HepG2 (cell line): ENCODE measurements at regions not wholly inside any gene's neighbourhood (a gene's known extent, or its start where the extent isn't known, plus 50 kb on each side); places are given as distances from the start of the nearest gene placed in this dataset.

Source experiments
- ATF1 ChIP-seq: IDR thresholded peaks from 2 replicates; pipeline ENCODE4 v1.6.1; 2016; ENCODE audit warnings: mild to moderate bottlenecking, control low read depth
- BCLAF1 ChIP-seq: fragments of 450-650 bp; IDR thresholded peaks from 2 replicates; pipeline ENCODE4 v1.6.1; 2017; ENCODE audit warnings: mild to moderate bottlenecking
- HBP1 ChIP-seq: IDR thresholded peaks from 2 replicates; pipeline ENCODE4 v1.6.1; 2016; ENCODE audit warnings: low read depth, control low read depth
- IRF2 ChIP-seq: IDR thresholded peaks from 2 replicates; pipeline ENCODE4 v1.6.1; 2018; ENCODE audit warnings: missing genetic modification reagents, missing compliant biosample characterization
- JARID2 ChIP-seq: sonication (generic); formaldehyde crosslinking; IDR thresholded peaks from 2 replicates; pipeline ENCODE4 v1.8.1; 2023; ENCODE audit warnings: missing genetic modification reagents, inconsistent platforms; ENCODE audit not compliant: insufficient replicate concordance
- MXD4 ChIP-seq: IDR thresholded peaks from 2 replicates; pipeline ENCODE4 v1.6.1; 2016; ENCODE audit warnings: mild to moderate bottlenecking, missing biosample characterization, missing genetic modification reagents
- UBTF ChIP-seq: sonication (generic); formaldehyde crosslinking; IDR thresholded peaks from 2 replicates; pipeline ENCODE4 v1.4.0; 2020; ENCODE audit warnings: mild to moderate bottlenecking, missing genetic modification reagents
- ZBTB39 ChIP-seq: sonication (generic); formaldehyde crosslinking; IDR thresholded peaks from 2 replicates; pipeline ENCODE4 v1.5.0; 2020; ENCODE audit warnings: missing genetic modification reagents
- ZNF263 ChIP-seq: sonication (generic); formaldehyde crosslinking; IDR thresholded peaks from 2 replicates; pipeline ENCODE4 v1.4.0; 2020; ENCODE audit warnings: missing genetic modification reagents
- ZNF432 ChIP-seq: sonication (generic); formaldehyde crosslinking; IDR thresholded peaks from 2 replicates; pipeline ENCODE4 v1.5.0; 2020; ENCODE audit warnings: missing genetic modification reagents, mild to moderate bottlenecking, borderline replicate concordance
- ZNF501 ChIP-seq: sonication (generic); formaldehyde crosslinking; IDR thresholded peaks from 2 replicates; pipeline ENCODE4 v1.5.1; 2020; ENCODE audit warnings: mild to moderate bottlenecking, moderate library complexity, missing genetic modification reagents
- ZNF564 ChIP-seq: sonication (generic); formaldehyde crosslinking; IDR thresholded peaks from 2 replicates; pipeline ENCODE4 v1.8.1; 2023; ENCODE audit warnings: mild to moderate bottlenecking, missing genetic modification reagents
- TF ChIP-seq, protein P1 (sequence below): sonication (generic); formaldehyde crosslinking; IDR thresholded peaks from 2 replicates; pipeline ENCODE4 v1.4.0; 2020; ENCODE audit warnings: missing genetic modification reagents

DNA sequence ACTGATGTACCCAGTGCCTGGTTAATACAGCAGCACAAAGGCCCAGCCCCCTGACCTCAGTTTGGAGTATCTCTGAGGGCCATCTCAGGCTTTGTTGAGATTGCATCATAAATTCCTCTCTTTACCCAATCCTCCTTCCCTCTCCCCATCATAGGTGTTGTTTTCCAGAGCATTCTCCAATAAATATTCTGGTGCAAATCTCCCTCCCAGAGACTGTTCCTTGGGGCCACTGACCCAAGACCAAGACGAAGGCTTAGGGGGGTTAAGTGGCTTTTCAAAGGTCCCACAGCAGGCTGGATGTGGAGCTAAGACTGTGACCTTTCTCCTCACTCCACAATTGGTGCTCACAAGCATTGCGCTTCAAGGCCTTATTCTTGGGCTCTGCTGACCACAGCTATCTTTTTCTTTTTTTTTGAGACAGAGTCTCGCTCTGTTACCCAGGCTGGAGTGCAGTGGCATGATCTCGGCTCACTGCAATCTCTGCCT is 72.4 kb upstream of the ZMYND8 start (continued):
- TF ChIP-seq, protein P1, sequence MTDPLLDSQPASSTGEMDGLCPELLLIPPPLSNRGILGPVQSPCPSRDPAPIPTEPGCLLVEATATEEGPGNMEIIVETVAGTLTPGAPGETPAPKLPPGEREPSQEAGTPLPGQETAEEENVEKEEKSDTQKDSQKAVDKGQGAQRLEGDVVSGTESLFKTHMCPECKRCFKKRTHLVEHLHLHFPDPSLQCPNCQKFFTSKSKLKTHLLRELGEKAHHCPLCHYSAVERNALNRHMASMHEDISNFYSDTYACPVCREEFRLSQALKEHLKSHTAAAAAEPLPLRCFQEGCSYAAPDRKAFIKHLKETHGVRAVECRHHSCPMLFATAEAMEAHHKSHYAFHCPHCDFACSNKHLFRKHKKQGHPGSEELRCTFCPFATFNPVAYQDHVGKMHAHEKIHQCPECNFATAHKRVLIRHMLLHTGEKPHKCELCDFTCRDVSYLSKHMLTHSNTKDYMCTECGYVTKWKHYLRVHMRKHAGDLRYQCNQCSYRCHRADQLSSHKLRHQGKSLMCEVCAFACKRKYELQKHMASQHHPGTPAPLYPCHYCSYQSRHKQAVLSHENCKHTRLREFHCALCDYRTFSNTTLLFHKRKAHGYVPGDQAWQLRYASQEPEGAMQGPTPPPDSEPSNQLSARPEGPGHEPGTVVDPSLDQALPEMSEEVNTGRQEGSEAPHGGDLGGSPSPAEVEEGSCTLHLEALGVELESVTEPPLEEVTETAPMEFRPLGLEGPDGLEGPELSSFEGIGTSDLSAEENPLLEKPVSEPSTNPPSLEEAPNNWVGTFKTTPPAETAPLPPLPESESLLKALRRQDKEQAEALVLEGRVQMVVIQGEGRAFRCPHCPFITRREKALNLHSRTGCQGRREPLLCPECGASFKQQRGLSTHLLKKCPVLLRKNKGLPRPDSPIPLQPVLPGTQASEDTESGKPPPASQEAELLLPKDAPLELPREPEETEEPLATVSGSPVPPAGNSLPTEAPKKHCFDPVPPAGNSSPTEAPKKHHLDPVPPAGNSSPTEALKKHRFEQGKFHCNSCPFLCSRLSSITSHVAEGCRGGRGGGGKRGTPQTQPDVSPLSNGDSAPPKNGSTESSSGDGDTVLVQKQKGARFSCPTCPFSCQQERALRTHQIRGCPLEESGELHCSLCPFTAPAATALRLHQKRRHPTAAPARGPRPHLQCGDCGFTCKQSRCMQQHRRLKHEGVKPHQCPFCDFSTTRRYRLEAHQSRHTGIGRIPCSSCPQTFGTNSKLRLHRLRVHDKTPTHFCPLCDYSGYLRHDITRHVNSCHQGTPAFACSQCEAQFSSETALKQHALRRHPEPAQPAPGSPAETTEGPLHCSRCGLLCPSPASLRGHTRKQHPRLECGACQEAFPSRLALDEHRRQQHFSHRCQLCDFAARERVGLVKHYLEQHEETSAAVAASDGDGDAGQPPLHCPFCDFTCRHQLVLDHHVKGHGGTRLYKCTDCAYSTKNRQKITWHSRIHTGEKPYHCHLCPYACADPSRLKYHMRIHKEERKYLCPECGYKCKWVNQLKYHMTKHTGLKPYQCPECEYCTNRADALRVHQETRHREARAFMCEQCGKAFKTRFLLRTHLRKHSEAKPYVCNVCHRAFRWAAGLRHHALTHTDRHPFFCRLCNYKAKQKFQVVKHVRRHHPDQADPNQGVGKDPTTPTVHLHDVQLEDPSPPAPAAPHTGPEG (CRISPR knock-in tag) = peak; percentile 62; the same call in 1 of the 2 replicates
- TF ChIP-seq MXD4 (CRISPR knock-in tag) = no peak
- TF ChIP-seq HBP1 (CRISPR knock-in tag) = no peak
- no peak for TF ChIP-seq JARID2 (CRISPR knock-in tag)
- TF ChIP-seq ZBTB39 (CRISPR knock-in tag) = no peak
- 0 out of 2 replicates have a peak, but pooled peaks have one; percentile 28 for TF ChIP-seq IRF2 (CRISPR knock-in tag)
- no peak for TF ChIP-seq UBTF (CRISPR knock-in tag)
- no peak for TF ChIP-seq ZNF263 (CRISPR knock-in tag)
- 0 out of 2 replicates have a peak, but pooled peaks have one; percentile 14 for TF ChIP-seq ZNF501 (CRISPR knock-in tag)
- no peak for TF ChIP-seq BCLAF1
- TF ChIP-seq ZNF564 (CRISPR knock-in tag) = no peak
- no peak for TF ChIP-seq ZNF432 (CRISPR knock-in tag)
- no peak for TF ChIP-seq ATF1
